Hematopoietic multipotent progenitor cell treated with erythropoietin and hydrocortisone succinate and interleukin-3 and kit ligand, for 8 days (in vitro differentiated cells): ENCODE measurements at regions not wholly inside any gene's neighbourhood (a gene's known extent, or its start where the extent isn't known, plus 50 kb on each side); places are given as distances from the start of the nearest gene placed in this dataset.
A peak's percentile ranks its signal among the peaks of the same experiment; 100 is the strongest.
"Not testable (repeated sequence)": the region's sequence is repeated elsewhere in the genome, so short reads cannot be mapped to it uniquely, and the experiment has no call there.

Experiments used
- DNase-seq: peaks from one replicate; pipeline ENCODE4 v3.0.0-alpha.2; 2015

- DNase-seq: no peak
These were observed 215.8 kb downstream of the ZFP36L2 start for GRCh38 chr2:43010438-43011157.

DNA sequence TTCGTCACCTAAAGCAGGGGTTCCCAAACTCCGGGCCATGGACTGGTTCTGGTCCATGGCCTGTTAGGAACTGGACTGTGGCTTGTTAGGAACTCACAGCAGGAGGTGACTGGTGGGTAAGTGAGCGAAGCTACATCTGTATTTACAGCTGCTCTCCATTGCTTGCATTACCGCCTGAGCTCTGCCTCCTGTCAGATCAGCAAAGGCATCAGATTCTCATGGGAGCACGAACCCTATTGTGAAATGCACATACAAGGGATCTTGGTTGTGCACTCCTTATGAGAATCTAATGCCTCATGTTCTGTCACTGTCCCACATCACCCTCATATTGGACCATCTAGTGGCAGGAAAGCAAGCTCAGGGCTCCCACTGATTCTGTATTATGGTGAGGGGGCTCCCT lies 217.0 kb downstream of the ZFP36L2 start:
- no peak for DNase-seq

DNA sequence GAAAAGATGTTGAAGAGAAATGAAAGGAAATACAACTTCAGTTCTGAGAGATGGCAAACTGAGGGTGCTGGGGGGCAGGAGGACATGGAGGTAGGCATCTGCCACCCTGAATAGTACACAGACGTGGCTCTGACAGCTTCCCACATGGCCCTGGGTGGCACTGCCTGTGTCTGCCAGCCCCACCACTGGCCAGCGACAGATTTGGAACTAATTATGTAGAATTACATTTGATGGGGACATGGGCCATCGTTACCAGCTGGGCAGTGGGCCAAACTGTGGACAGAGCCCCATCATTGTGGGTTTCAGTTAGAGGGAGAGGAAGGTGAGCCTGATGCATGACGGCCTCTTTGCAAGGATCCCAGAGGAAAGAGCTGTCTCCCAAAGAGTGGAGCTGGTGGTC lies 216.0 kb upstream of the HAAO start:
- no peak for DNase-seq

GRCh38 chr2:43007901-43008300 lies 215.5 kb upstream of the HAAO start:
- DNase-seq: no peak

DNA sequence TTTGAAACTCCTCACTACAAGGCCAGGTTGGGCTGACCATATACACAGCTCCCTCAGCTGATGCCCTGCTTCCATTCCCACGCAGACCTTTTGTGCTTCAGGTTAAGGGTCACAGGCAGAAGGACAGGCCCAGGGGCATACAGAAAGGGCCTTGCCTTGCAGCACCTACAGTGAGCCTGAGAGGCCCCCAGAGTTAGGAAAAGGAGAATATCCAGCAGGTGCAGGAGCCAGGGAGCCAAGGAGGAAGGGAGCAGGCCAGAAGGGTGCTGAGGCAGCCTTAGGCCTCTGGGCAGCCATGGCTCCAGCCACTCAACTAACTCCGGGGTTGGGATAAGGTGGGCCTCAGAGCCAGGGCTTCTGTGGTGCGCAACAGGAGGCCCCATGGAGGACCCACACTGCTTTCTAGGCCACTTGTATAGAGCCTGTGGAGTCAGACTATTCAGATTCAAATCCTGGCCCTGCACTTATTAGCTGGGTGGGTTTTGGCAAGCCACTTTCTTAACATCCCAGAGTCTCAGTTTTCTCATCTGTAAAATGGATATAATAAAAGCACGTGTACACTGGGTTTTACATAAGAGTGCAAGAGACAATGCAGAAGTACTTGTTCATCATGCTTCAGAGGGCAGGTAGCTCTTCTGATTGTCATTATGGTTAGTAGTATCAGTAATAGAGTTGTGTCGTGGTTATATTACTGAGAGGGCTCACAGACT lies 214.6 kb upstream of the HAAO start:
- no peak for DNase-seq

DNA sequence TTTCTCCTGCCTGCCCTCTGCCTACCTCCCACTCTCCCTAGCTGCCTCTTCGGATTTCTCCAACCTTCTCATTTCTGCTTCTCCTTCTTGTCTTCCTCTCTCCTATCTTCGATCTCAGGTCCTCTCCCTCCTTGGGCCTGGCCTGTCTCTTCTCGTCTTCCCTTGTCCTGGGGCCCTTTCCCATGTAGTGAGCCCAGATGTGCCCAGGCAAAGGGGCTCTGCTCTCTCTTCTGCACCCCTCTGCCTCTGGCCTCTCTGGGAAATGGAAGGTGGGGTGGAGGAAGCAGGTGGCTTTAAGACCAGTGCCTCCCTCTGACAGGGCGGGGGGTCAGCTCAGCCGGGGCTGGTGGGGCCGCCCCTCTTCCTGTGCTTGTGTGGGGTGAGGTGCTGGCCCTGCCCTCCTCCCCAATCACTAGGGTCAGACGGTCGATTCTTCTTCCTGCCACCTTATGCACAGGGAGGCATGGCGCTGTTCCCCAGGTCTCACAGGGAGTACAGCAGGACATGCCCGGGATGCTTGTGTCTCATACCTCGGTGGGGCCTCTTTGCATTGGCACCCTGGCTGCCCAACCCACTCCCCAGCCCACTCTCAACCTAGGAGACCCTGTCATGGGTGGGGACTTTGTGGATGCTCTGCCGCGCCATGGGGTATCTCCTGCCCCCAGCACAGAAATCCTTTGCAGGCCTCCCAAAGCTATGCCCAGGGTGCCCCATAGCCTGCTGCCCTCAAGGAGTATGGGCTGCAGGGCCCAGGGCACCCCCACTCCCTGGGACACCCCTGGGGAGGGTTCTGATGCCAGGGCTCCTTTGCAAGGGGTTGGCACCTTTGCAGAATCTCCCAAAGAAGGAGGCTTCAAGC lies 213.8 kb upstream of the HAAO start:
- DNase-seq: no peak

- DNase-seq: peak; percentile 98
These were observed 213.0 kb upstream of the HAAO start for GRCh38 chr2:43005245-43005974.

DNA sequence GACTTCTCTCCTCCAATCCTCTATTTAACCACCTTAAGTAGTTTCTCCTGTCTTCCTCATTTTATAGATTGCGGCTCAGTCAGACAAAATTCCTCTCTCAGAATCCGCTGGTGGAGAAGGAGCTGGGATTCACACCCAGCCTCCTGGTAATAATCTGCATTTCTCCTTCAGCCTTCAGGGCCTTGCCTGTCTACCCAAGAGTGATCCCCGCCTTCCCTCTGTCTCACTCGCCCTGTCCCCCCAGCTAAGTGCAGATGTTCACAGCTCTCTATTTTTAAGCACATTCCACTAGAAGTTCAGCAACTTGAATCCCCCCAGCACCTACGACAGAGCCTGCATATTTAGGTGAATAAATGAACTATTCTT lies 212.5 kb upstream of the HAAO start:
- no peak for DNase-seq

- not testable (repeated sequence) for DNase-seq
These were observed 211.9 kb upstream of the HAAO start for GRCh38 chr2:43004126-43004865.

GRCh38 chr2:43003702-43004101 lies 211.3 kb upstream of the HAAO start:
- DNase-seq: peak; percentile 37

DNA sequence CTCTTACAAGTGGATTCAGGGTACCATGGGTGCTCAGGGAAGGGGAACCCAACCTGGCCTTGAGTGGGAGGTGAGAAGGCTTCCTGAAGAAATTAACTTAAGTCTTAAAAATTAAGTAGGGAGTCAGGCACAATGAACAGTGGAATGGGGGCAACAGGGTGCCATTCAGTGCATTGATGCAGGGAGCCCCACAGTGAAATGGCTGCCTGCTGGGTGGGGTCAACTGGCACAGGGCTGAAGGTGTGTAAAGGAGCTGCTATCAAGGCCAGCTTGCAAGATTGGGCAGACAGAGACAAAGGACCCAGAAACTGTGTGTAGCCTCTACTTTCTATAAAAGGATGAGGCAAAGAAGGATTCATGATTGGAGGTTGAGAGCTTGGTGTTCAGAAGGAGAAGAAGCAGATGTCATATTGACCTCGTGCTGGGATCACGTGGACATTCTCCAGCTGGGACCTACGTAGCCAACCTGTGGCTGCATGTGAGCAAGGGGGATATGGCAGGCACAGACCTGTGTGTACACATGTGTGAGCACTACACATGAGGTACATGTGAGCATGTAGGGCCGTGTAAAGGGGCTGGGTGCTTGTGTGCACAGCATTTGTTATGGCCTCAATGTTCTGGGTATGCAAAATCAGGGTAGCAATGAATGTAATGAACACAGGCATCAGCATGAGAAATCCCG lies 209.5 kb upstream of the HAAO start:
- DNase-seq: no peak

- no peak for DNase-seq
These were observed 208.6 kb upstream of the HAAO start for GRCh38 chr2:43001055-43001378.

DNA sequence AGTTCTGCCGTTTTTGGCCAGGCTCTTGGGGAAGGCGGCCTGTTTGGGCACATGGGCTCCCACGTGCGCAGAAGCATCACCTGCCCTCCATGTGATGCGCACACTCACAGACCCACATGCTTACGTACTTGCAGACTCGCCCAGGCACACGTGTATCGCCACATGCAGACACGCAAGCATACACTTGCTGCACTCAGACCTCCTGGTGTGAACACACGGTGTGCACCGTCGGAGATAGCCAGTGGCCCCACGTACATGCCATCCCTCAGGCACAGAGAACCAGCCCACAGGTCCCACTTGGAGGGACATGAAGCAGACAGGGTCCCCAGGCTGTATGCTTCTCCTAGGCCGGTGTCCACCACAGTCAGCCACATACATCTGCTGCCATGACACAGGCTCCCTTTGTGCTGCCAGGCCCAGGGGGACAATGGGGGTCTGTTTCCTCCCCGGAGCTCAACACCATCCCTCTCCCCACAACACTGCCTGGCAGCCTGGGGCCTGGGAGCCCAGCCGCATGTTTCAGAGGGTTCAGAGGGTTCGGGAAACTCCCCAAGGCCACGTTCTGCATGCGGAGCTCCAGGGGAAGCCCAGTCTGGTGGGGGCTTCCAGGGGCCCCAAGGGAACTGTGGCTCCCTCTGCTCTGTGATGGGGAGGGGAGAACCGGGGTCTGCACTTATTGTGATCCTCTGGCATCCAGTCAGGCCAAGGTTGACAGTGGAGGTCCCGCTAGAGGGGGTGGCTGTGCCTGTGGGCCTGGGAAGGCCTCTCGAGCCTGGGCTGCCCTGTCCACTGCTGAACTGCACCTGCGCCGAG lies 208.1 kb upstream of the HAAO start:
- DNase-seq: no peak

GRCh38 chr2:42999856-43000241 lies 207.5 kb upstream of the HAAO start:
- peak; percentile 27 for DNase-seq

GRCh38 chr2:42999391-42999841 lies 207.0 kb upstream of the HAAO start:
- DNase-seq: no peak

- no peak for DNase-seq
These were observed 206.3 kb upstream of the HAAO start for GRCh38 chr2:42998721-42999120.

DNA sequence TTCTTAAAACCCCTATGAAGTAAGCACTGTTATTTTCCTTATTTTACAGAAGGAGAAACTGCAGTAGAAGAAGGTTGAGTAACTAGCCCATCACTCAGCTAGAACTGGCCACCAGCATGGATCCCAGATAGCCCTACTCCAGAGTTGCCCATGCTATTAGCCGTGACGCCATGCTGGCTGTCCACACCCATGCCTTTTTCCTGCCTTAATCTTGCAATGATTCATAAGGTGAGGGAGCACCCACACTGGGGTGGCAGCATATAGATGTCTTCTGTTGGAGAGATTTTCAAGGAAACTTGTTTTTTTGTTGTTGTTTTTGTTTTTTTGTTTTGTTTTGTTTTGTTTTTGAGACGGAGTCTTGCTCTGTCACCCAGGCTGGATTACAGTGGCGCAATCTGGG lies 204.1 kb upstream of the HAAO start:
- no peak for DNase-seq

GRCh38 chr2:42995752-42996422 lies 203.5 kb upstream of the HAAO start:
- no peak for DNase-seq

- not testable (repeated sequence) for DNase-seq
These were observed 197.1 kb upstream of the HAAO start for GRCh38 chr2:42989283-42990081.
